Stimulated activated CD4-positive, alpha-beta T cell treated with anti-CD3 and anti-CD28 coated beads, TNF-alpha, amount 100 ng/mL, for 24 hours (primary cell): ENCODE measurements at regions not wholly inside any gene's neighbourhood (a gene's known extent, or its start where the extent isn't known, plus 50 kb on each side); places are given as distances from the start of the nearest gene placed in this dataset.
A peak's percentile ranks its signal among the peaks of the same experiment; 100 is the strongest.

Source experiments
- DNase-seq, 3 experiments: peaks; one replicate each; pipeline ENCODE4 v3.0.0-alpha.2; 2020; ENCODE audit warnings: low read depth in 3 of 3

DNA sequence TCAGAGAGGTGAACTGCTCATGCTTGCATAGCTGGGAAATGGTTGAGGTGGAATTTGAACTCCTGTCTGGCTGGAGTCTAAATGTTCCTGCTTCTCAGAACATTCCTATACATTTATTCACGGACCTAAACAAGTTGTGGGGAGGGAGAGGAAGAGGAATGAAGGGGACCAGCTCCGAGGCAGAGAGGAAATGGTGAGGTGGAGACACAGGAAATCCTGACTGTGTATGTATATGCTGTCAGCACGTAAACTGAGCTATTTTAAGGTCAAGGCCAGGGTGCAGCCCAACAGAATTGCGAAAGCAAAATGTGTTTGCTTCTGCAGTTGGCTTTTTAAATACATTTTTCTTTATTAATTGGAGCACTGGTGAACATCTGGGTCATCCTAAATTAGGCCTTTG is 74.1 kb upstream of the POMGNT2 start:
- DNase-seq, result no peak

GRCh38 chr3:43178891-43179366 is 73.0 kb upstream of the POMGNT2 start:
- no peak for DNase-seq

DNA sequence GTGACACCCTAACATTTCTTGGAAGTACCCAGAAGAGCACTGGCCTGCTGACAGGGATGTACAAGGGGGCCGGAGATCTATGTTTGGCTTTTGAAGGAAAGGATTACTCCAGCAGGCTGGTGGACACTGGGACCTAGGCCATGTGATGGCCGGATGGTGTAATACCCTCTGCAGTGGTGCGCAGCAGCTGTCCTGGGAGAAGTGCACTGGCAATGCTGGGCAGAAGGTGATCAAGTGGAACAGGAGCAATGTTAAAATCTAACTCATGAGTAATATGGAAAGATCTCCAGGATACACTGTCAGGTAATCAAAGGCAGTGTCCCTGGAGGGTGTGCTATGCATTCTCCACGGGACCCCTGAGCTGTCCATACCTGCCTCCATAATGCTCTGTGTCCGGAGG is 71.2 kb upstream of the POMGNT2 start:
- no peak for DNase-seq

DNA sequence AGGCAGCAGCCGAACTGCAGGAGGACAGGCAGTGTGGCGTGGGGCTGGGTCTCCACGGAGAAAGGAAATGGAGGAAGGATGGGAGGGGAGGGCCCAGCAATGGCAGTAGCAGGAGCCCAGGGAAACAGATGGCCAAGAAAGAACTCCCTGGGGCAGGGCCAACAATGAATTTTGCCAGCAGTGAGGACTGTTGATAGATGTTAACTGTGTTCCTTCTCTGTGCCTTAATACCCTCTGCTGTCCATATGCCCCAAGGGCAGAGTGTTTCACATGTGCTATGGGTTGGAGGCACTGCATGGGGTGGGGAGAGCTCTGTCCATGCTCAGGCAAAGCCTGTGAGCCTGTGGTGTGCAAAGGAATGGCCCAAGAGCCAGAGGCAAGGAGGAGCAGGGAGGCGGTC is 70.8 kb upstream of the POMGNT2 start:
- DNase-seq, result no peak

GRCh38 chr3:43175541-43175940 is 69.7 kb upstream of the POMGNT2 start:
- DNase-seq, result no peak

GRCh38 chr3:43173949-43174348 is 68.1 kb upstream of the POMGNT2 start:
- DNase-seq, result no peak

- no peak for DNase-seq
These were observed 65.9 kb upstream of the POMGNT2 start for GRCh38 chr3:43171748-43172147.

DNA sequence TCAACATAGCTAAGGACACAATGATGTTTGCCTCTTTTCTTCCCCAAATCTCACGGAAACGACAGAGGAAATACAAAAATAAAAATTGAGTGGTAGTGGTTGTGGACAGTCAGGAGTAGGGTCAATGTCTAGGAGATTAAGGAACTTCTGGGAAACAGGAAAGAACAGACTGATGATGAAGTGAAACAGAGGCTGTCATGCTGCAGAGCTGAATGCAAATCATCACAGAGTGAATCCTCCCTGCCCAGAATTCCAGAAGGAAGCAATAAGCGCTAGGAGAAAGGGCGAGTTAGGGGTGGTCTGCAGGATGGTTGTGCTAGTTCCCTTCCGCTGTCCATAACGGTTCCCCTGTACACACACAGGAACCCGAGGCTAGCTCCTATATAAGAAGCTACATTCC is 64.7 kb upstream of the POMGNT2 start:
- no peak for DNase-seq

- no peak for DNase-seq
These were observed 64.1 kb upstream of the POMGNT2 start for GRCh38 chr3:43169987-43170386.

GRCh38 chr3:43166406-43166805 is 60.5 kb upstream of the POMGNT2 start:
- no peak for DNase-seq

GRCh38 chr3:43165786-43166185 is 59.9 kb upstream of the POMGNT2 start:
- no peak for DNase-seq

DNA sequence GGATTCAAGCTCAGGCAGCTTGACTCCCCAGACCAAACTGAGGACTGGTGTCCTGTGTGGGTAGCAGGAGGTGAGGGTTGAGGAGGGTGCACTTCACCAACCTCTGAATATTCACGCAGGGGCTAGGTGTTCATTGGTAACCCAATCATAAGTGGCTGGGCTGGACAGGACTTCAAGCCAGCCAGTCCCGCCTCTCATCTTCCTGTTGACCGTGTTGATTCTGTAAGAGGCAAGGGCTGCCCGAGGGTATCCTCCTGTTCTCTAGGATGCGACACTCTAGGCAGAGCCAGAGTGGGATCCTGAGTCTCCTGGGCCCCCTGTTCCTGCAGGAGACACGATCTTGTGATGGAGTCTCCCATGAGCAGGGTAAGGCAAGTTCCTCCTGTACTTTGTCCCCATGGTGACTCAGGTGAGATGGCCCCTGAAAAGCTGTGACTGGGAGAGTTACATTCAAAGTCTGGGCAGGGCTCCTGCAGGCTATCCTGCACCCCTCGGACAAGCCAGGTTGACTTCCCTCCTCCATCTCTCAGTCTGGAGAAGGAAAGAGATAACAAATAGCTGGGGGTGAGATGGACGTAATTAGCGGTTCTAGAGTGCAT is 58.1 kb upstream of the POMGNT2 start:
- DNase-seq, result no peak

DNA sequence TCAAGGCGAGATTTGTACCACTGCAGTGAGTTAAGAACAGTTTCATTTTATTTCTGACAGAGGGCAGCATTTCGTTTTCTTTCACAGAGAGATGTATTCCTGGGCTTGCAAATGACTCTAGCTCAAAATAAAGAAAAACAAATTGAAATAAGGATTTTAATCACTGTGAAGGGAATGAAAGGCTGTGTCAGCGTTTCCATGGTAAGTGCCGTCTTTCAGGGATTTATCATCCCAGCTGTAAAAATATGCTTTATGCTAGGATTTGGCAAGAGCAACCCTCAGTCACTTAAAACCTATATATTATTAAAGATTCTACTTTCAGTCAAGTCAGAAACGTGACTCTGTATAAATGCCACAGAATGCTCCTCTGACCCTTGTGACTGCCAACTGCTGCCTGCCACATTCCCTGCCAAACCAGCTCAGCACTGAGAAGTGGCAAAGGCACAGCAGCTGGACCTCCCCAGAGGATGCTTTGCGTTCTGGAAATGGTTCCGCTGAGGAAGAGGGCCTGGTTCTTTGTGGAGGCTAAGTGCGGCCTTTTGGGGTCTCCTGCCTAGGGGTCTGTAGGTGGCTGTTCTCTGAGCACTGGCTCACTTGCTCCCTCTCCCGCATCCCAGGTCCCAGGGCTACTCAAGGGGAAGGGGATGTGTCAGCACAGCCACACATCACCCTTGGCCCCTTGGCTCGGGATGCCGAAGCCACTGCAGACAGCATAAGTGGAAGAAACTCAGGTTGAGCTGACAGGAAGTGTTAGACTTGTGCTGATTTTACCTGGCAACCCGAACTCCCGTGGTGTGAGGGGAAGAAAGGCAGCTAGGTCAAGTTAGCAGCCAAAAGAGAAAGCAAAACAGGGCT is 56.6 kb upstream of the POMGNT2 start:
- peak in 1 of 3 experiments; percentile 18 for DNase-seq

DNA sequence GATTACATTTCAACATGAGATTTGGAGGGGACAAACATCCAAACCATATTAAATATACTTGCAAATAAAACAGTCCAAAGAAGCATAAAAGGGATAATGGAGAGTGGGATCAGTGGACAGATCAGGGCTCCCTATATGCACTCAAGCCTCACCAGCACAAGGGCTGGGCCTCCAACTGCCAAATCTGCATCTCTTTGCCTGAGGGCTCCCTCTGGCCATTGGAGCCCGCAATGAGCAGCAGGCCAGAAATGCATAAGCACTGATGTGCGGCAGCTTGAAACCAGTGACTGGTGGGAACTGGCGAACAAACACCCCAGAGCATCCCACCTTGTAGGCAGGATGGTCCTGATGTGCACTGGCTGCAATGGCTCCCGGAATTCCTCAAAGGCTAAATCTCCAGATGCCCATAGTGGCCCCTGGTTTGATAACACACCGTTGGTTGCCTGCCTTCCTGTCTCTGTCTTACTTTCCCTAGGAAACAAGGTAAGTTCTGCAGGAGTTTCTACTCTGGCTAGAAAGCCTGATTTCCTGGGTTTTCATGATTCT is 55.9 kb upstream of the POMGNT2 start:
- no peak for DNase-seq

DNA sequence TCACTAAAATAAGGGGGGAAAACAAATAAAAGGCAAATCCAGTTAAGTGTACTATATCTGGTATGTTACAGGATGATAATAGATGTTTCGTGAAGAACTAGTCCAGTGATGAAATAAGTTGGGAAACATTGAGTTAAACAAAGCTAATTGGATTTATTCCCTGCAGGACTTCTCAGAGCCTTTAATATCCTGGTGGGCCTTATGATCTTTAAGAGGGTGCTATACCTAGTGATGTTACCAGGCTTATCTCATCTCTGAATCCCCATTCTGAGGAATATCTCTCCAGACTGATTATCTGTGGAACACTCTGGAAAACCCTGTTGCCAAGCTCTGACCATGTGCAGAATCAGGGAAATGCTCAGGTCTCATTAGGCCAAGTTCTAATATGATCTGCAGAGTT is 54.8 kb upstream of the POMGNT2 start:
- no peak for DNase-seq

GRCh38 chr3:43159876-43160255 is 54.0 kb upstream of the POMGNT2 start:
- DNase-seq, result no peak

DNA sequence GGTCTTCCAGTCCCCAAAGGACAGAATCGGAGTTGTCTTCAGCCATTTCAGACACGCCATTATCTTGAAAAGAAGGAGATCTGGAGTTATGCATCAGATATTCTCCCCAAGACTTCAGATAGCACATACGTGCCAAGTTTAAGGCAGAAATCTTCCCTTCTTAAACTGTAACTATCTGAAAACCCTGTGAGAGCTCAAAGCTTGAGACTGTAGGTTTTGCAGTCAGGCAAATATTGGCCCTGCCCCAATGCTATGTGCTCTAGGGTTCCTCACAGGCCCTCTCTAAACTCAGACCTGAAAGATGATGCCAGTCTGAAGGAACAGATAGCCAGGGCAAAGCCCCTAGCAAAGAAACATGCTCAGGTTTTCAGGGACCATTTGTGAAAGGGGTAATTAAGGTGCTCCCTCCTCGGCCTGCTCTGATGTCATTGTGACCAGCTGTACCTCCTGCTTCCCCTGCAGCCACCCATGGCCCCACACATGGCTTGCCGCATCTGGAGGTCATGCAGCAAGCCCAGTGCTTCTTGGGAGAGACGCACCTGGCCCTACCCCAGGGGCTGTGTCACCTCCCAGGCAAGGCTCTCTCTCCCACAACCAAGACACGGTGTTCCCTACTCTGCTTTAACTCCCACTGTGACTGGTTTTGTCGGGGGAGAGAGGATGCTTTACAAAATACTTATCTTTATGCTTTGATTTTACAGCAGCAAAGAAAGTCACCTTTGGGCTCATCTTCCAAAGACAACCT is 53.4 kb upstream of the POMGNT2 start:
- no peak for DNase-seq

- no peak for DNase-seq
These were observed 51.1 kb upstream of the POMGNT2 start for GRCh38 chr3:43156812-43157455.

DNA sequence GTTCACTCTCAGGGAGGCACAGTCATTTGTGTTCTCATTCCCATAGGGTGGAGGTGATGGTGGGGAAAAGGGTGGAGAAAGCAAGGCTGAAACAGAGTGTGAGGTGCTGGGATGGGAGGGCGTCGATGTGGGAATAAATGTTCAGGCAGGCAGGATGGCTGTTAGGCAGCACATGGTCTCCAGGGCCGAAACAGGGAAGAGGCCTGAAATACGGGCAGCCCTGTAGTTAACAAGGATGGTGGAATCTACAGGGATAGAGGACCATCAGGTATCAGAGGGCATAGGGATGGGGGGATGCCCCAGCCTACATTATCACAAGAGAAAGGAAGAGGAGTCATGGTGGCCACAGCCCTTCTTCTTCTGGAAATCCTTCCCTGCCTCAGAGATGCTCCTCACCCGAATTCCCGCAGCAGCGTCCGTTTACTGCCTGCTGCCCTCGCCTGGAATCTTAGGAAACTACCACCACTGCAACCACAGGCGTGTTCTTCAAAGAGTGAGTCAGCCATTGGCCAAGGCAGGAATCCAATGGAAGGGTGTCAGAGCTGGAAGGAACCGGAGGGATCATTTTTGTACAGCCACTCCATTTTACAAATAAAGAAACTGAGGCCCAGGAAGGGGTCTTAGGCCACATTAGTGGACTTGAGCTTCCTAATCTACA is 49.7 kb upstream of the POMGNT2 start:
- DNase-seq, result no peak
